PC-3 (cell line): ENCODE measurements at regions not wholly inside any gene's neighbourhood (a gene's known extent, or its start where the extent isn't known, plus 50 kb on each side); places are given as distances from the start of the nearest gene placed in this dataset.
A peak's percentile ranks its signal among the peaks of the same experiment; 100 is the strongest.

ENCODE experiments used
- ATAC-seq: fragments of 200-7000 bp; cut with Tn5 transposase; 2 replicates; pipeline ENCODE4 v1.9.1; 2020; ENCODE audit warnings: mild to moderate bottlenecking, moderate library complexity
- BruUV-seq: library from RNA; stranded (reverse); fragments of 400-500 nt; replicated peaks from 2 replicates; lab custom pipeline; 2021; lab: Mats Ljungman, UMichigan
- CTCF ChIA-PET: fragments of 300-600 bp; sonication (Branson Sonifier 250); formaldehyde crosslinking; loops from one replicate; lab custom pipeline; 2022; ENCODE audit warnings: antibody characterized with exemption; lab: Charles Lee
- POLR2A ChIA-PET: fragments of 300-600 bp; sonication (Branson Sonifier 250); formaldehyde crosslinking; loops from one replicate; lab custom pipeline; 2022; ENCODE audit warnings: antibody characterized with exemption; ENCODE audit not compliant: unreplicated experiment; lab: Charles Lee
- DNase-seq: peaks from one replicate; pipeline ENCODE4 v3.0.0-alpha.2; 2015
- H2AFZ ChIP-seq: fragments of 300-600 bp; sonication (generic); 2 replicates; pipeline ENCODE4 v1.6.0; 2016; ENCODE audit warnings: antibody characterized with exemption, low read length
- H3F3A ChIP-seq: fragments of 300-600 bp; sonication (generic); one replicate; pipeline ENCODE4 v1.6.0; 2017; ENCODE audit warnings: antibody characterized with exemption, low read length, control low read depth, mild to moderate bottlenecking; ENCODE audit not compliant: unreplicated experiment
- H3K27ac ChIP-seq: fragments of 300-600 bp; sonication (generic); 2 replicates; pipeline ENCODE4 v1.5.1; 2016; ENCODE audit warnings: mild to moderate bottlenecking, low read length
- H3K27me3 ChIP-seq: fragments of 300-600 bp; sonication (generic); 2 replicates; pipeline ENCODE4 v1.6.1; 2016; ENCODE audit warnings: low read length, mixed read lengths
- H3K36me3 ChIP-seq: fragments of 300-600 bp; sonication (generic); 2 replicates; pipeline ENCODE4 v1.6.1; 2016; ENCODE audit warnings: low read depth, mixed run types, low read length, mixed read lengths
- H3K4me1 ChIP-seq: fragments of 300-600 bp; sonication (generic); 2 replicates; pipeline ENCODE4 v1.5.1; 2016; ENCODE audit warnings: low read length; ENCODE audit not compliant: insufficient read depth
- H3K4me2 ChIP-seq: fragments of 300-600 bp; sonication (generic); 2 replicates; pipeline ENCODE4 v1.6.0; 2016; ENCODE audit warnings: low read length
- H3K4me3 ChIP-seq: fragments of 300-600 bp; sonication (generic); 2 replicates; pipeline ENCODE4 v1.5.1; 2016; ENCODE audit warnings: mild to moderate bottlenecking, low read length, mixed read lengths
- H3K79me2 ChIP-seq: fragments of 300-600 bp; sonication (generic); 2 replicates; pipeline ENCODE4 v1.6.1; 2017; ENCODE audit warnings: low read length, mixed read lengths
- H3K9ac ChIP-seq: fragments of 300-600 bp; sonication (generic); 2 replicates; pipeline ENCODE4 v1.6.0; 2016; ENCODE audit warnings: mild to moderate bottlenecking, low read length
- H3K9me2 ChIP-seq: fragments of 300-600 bp; sonication (generic); replicated peaks from 2 replicates; pipeline ENCODE4 v1.6.1; 2016; ENCODE audit warnings: mixed run types, low read length, mixed read lengths
- H3K9me3 ChIP-seq: fragments of 300-600 bp; sonication (generic); 2 replicates; pipeline ENCODE4 v1.6.1; 2016; ENCODE audit warnings: low read length, mixed read lengths
- H4K20me1 ChIP-seq: fragments of 300-600 bp; sonication (generic); 2 replicates; pipeline ENCODE4 v1.6.1; 2016; ENCODE audit warnings: low read length, mixed read lengths
- CTCF ChIP-seq: fragments of 300-600 bp; sonication (generic); conservative IDR thresholded peaks from 2 replicates; pipeline ENCODE4 v1.5.1; 2017; ENCODE audit warnings: antibody characterized with exemption, low read depth, mild to moderate bottlenecking, low read length
- EZH2 ChIP-seq: fragments of 300-600 bp; sonication (generic); IDR thresholded peaks from one replicate; pipeline ENCODE4 v1.6.1; 2017; ENCODE audit warnings: antibody characterized with exemption, mild to moderate bottlenecking, low read length; ENCODE audit not compliant: unreplicated experiment
- EZH2phosphoT487 ChIP-seq: fragments of 300-600 bp; sonication (generic); IDR thresholded peaks from 2 replicates; pipeline ENCODE4 v1.6.1; 2018; ENCODE audit warnings: mild to moderate bottlenecking, antibody characterized with exemption, low read length, borderline replicate concordance
- intact Hi-C: fragments of 100-400 bp; cut with micrococcal nuclease; formaldehyde crosslinking; loops from 2 replicates; pipeline ENCODE4 v1.9.0; 2023

- Histone ChIP-seq H3K4me1 (peaks cover 3% of the 10 kb centered on the region; the same call in 1 of the 2 replicates), H3K79me2 (no peaks in the 10 kb centered on the region), H2AFZ (no peak overlapping the region), H3K9ac (no peak overlapping the region), H3K27me3 (no peaks in the 10 kb centered on the region), H3K36me3 (no peaks in the 10 kb centered on the region), H3K4me3 (no peak overlapping the region), H4K20me1 (no peaks in the 10 kb centered on the region), H3F3A (no peaks in the 10 kb centered on the region), H3K27ac (no peak overlapping the region), H3K9me3 (no peaks in the 10 kb centered on the region), H3K9me2 (no peaks in the 10 kb centered on the region), H3K4me2 (no peak overlapping the region)
- ATAC-seq (no peak), DNase-seq (no peak)
- CTCF ChIA-PET = no interaction called here
- intact Hi-C loops = no loop called here
- POLR2A ChIA-PET = no interaction called here
- no peak for TF ChIP-seq CTCF
- TF ChIP-seq EZH2phosphoT487 = no peak
- TF ChIP-seq EZH2 = no peak
- no TSS peak for BruUV-seq
Observed at GRCh38 chr3:144308396-144308795, 336.8 kb downstream of the DIPK2A start.

GRCh38 chr3:144312702-144313101 lies 341.1 kb downstream of the DIPK2A start:
- Histone ChIP-seq H4K20me1 (no peaks in the 10 kb centered on the region), H3K9me2 (no peaks in the 10 kb centered on the region), H3F3A (no peaks in the 10 kb centered on the region), H3K36me3 (no peaks in the 10 kb centered on the region), H3K4me2 (no peak overlapping the region), H3K9me3 (no peaks in the 10 kb centered on the region), H3K27me3 (no peaks in the 10 kb centered on the region), H3K9ac (no peak overlapping the region), H3K27ac (peak overlapping the region; percentile 49), H3K79me2 (no peaks in the 10 kb centered on the region), H2AFZ (no peak overlapping the region), H3K4me3 (no peak overlapping the region), H3K4me1 (peaks cover 6% of the 10 kb centered on the region; the same call in 1 of the 2 replicates)
- ATAC-seq (peak; percentile 83), DNase-seq (peak; percentile 39)
- CTCF ChIA-PET = no interaction called here
- POLR2A ChIA-PET = no interaction called here
- TF ChIP-seq CTCF = no peak
- TF ChIP-seq EZH2phosphoT487 = no peak
- intact Hi-C loops = no loop called here
- no TSS peak for BruUV-seq

GRCh38 chr3:144314946-144315345 lies 343.3 kb downstream of the DIPK2A start:
- Histone ChIP-seq H3K4me3 (no peak overlapping the region), H3K27ac (no peak overlapping the region), H3K9ac (no peak overlapping the region), H2AFZ (no peak overlapping the region), H3F3A (no peaks in the 10 kb centered on the region), H3K4me1 (peaks cover 6% of the 10 kb centered on the region; the same call in 1 of the 2 replicates), H3K9me2 (no peaks in the 10 kb centered on the region), H3K27me3 (no peaks in the 10 kb centered on the region), H3K36me3 (no peaks in the 10 kb centered on the region), H4K20me1 (no peaks in the 10 kb centered on the region), H3K9me3 (no peaks in the 10 kb centered on the region), H3K4me2 (no peak overlapping the region), H3K79me2 (no peaks in the 10 kb centered on the region)
- intact Hi-C loops = no loop called here
- CTCF ChIA-PET = no interaction called here
- ATAC-seq (no peak), DNase-seq (no peak)
- POLR2A ChIA-PET = no interaction called here
- TF ChIP-seq EZH2 (no peak), CTCF (no peak), EZH2phosphoT487 (no peak)
- BruUV-seq = no TSS peak
